HAP-1 (cell line): ENCODE measurements at regions not wholly inside any gene's neighbourhood (a gene's known extent, or its start where the extent isn't known, plus 50 kb on each side); places are given as distances from the start of the nearest gene placed in this dataset.
"Not testable (repeated sequence)": the region's sequence is repeated elsewhere in the genome, so short reads cannot be mapped to it uniquely, and the experiment has no call there.

Experiments used
- DNase-seq, 2 experiments: peaks; one replicate each; pipeline ENCODE4 v3.0.0-alpha.2; 2016 to 2020; ENCODE audit warnings: low spot score in 2 of 2
- H3K27me3 ChIP-seq: fragments of 250-450 bp; sonication (Bioruptor Pico); 2 replicates; pipeline ENCODE4 v1.5.1; 2020; ENCODE audit warnings: low read depth, mild to moderate bottlenecking, moderate library complexity
- H3K36me3 ChIP-seq: fragments of 250-450 bp; sonication (Bioruptor Pico); replicated peaks from 2 replicates; pipeline ENCODE4 v1.5.1; 2020; ENCODE audit warnings: mild to moderate bottlenecking
- H3K4me1 ChIP-seq: fragments of 250-450 bp; sonication (Bioruptor Pico); 2 replicates; pipeline ENCODE4 v1.5.1; 2020; ENCODE audit warnings: mild to moderate bottlenecking
- H3K4me3 ChIP-seq: fragments of 250-450 bp; sonication (Bioruptor Pico); 2 replicates; pipeline ENCODE4 v1.5.1; 2020; ENCODE audit warnings: mild to moderate bottlenecking, moderate library complexity
- H3K9me3 ChIP-seq: fragments of 250-450 bp; sonication (Bioruptor Pico); 2 replicates; pipeline ENCODE4 v1.5.1; 2020; ENCODE audit warnings: mild to moderate bottlenecking, moderate library complexity
- in situ Hi-C: fragments of 300-500 bp; cut with MboI; formaldehyde crosslinking; loops from 3 replicates; pipeline ENCODE4 v1.14.3; 2020; ENCODE audit warnings: low sequenced_read_pairs, inconsistent platforms, mixed read lengths

DNA sequence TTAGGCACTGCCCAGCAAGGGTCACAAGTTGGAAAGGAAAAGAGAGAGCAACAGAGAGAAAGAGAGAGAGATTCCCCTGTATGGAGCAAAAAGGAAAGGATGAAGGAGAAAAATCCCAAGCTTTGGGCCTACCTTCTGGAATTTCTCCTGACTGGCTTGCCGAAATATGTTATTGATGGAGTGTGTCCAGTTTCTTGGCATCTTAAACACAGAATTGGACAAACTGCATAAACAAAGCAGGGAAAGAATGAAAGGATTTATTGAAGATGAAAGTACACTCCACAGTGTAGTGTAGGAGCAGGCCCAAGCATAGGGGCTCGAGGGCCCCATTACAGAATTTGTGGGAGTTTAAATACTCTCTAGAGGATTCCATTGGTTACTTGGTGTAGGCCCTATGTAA, 627.8 kb upstream of the CNTNAP2 start:
- no peak overlapping the region for H3K4me3 ChIP-seq
- no peaks in the 10 kb centered on the region for H3K4me1 ChIP-seq
- H3K9me3 ChIP-seq = no peaks in the 10 kb centered on the region
- in situ Hi-C loops = no loop called here
- no peaks in the 10 kb centered on the region for H3K36me3 ChIP-seq
- DNase-seq = no peak
- no peaks in the 10 kb centered on the region for H3K27me3 ChIP-seq

DNA sequence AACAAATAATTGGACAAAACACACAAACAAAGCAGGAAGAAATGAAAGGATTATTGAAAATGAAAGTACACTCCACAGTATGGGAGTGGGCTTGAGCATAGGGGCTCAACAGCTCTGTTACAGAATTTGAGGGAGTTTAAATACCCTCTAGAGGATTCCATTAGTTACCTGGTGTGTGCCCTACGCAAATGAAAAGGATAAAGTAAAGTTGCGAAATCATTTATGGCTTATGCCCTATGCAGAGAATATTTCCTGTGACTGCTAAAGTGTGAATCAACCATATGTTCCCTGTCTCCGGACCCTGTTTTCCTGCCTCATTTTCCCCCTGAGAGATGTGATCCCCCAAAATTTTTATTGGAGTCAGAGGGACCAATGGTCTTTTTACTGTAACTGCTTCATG, 634.6 kb upstream of the CNTNAP2 start:
- H3K9me3 ChIP-seq = no peaks in the 10 kb centered on the region
- in situ Hi-C loops = no loop called here
- no peaks in the 10 kb centered on the region for H3K36me3 ChIP-seq
- no peaks in the 10 kb centered on the region for H3K4me1 ChIP-seq
- no peak for DNase-seq
- no peaks in the 10 kb centered on the region for H3K27me3 ChIP-seq
- no peak overlapping the region for H3K4me3 ChIP-seq

DNA sequence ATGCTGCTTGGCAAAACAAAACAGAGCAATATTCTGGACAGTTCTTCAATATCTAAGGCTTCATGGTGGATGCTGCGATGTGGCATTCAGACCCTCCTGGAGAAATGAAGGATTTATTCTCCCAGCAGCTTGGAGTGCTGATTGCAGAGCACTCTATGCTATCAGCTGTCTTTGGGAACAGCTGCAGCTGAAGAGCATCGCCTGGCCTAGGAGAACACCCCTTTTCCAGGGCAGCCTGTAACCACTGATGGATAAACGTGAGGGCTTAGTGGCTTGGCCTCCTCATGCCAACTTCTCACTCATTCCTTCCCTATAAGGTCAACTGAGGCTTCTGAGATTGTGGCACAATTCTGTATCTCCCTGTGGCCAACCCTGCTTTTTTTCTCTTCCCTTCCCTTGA, 638.1 kb upstream of the CNTNAP2 start:
- Histone ChIP-seq H3K4me1 (no peaks in the 10 kb centered on the region), H3K4me3 (no peak overlapping the region), H3K36me3 (no peaks in the 10 kb centered on the region), H3K27me3 (no peaks in the 10 kb centered on the region), H3K9me3 (no peaks in the 10 kb centered on the region)
- in situ Hi-C loops = no loop called here
- no peak for DNase-seq

DNA sequence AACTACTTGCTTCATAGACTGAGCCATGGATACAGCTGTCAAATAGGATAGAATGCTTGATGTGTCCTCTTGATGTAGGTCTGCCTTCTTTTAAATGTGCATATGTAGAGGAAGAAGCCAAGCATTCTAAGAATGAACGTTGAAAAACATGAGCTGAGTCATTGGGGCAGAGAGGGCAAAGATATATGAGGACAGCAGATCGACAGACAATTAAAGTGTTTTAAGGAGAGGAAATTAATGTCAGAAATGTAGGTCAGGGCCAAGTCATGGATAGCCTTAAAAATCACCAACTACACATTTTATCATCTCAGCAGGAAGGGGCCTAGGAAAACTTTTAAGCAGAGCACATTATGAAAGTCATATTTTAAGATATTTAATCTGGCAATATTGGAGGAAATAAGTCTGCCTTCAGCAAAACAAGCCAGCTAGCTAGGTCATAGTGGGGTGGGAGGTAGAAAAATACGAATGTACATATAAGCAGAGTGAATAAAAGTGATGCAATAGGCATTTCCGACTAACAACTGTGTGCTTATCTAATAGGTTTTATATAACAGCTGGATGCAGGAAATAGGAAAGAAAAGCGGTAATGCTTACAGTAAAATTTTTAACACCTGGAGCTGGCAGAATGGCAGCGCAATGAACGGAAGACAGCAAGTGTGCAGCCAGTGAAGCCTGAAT, 638.3 kb upstream of the TPK1 start:
- Histone ChIP-seq H3K9me3 (no peaks in the 10 kb centered on the region), H3K4me3 (no peak overlapping the region), H3K36me3 (no peaks in the 10 kb centered on the region), H3K4me1 (no peaks in the 10 kb centered on the region), H3K27me3 (no peaks in the 10 kb centered on the region)
- no peak for DNase-seq
- in situ Hi-C loops = no loop called here

DNA sequence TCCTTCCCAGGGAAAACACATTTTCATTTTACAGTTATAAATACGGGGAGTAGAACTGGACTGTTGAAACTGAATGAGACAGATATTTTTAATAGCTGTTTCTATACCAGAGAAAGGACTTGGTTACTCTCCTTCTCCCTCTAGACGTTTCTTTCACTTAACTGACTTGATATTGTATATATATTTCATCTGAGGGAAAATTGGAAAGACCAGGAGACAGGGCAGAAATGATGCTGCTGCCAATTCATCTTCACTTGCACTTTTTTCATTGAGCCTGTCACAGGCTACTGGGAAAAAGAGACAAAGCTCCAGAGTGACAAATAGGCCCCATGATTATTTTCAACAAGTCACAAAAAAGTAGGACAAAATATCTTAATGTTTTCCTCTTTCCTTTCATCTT, 636.0 kb upstream of the TPK1 start:
- DNase-seq = no peak
- no peaks in the 10 kb centered on the region for H3K4me1 ChIP-seq
- H3K9me3 ChIP-seq = no peaks in the 10 kb centered on the region
- in situ Hi-C loops = no loop called here
- no peaks in the 10 kb centered on the region for H3K36me3 ChIP-seq
- H3K4me3 ChIP-seq = no peak overlapping the region
- H3K27me3 ChIP-seq = no peaks in the 10 kb centered on the region

DNA sequence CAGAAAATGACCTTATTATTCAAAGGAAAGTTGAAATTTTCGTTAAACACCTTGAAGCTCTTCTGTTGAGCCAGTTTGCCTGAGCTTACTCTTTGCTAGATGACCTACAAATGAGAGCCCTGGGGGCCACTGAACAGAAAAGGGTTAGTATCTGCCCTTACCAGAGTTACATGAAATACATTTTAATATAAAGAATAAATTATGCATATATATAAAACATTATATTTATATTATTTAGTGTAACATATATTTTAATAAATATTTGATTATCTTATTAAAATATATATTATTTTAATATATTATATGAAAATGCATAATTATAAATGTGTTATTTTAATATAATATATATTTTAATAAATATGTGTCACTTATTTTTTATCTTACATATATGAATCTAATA, 628.4 kb upstream of the TPK1 start:
- no peaks in the 10 kb centered on the region for H3K36me3 ChIP-seq
- no peaks in the 10 kb centered on the region for H3K9me3 ChIP-seq
- no peak overlapping the region for H3K4me3 ChIP-seq
- no peak for DNase-seq
- no peaks in the 10 kb centered on the region for H3K4me1 ChIP-seq
- in situ Hi-C loops = no loop called here
- H3K27me3 ChIP-seq = no peaks in the 10 kb centered on the region

DNA sequence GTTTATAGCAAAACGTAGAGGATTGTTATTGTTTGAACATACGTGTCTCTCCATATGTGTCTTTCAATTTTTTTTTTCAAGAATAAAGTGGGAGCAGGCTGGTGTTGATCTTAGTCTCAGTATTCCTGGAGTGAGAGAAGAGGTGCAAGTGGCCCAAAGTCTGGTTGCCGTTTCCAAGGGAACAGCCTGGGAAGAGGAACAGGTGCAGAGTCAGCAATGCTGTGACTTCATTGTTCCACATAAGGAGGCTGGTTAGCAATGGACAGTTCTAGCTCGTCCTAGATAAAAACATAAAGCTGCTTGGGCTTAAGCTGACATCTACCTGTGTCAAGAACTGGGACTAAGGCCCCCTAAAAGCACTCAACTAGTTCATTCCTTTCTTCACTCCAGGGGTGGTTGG, 626.6 kb upstream of the TPK1 start:
- no peak overlapping the region for H3K4me3 ChIP-seq
- H3K4me1 ChIP-seq = no peaks in the 10 kb centered on the region
- no peaks in the 10 kb centered on the region for H3K36me3 ChIP-seq
- in situ Hi-C loops = no loop called here
- no peaks in the 10 kb centered on the region for H3K27me3 ChIP-seq
- H3K9me3 ChIP-seq = no peaks in the 10 kb centered on the region
- DNase-seq = no peak

DNA sequence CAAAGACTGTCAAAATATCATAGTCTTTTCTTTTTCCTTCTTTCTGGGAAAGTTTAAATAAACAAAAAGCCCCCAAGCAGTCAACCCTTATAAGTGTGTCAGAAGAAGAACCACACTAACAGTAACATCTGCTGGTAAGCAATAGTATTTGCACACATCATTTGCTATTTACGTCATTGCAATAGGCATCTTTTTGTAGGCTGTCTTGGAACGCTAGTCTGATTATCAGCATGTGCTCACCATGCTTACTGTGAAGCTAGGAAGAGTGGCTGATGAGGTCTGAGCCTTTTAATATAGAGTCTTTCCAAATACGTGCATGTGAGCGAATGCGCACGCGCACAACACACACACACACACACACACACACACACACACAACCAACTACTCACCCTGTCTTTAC, 599.0 kb upstream of the TPK1 start:
- no peak overlapping the region for H3K4me3 ChIP-seq
- H3K27me3 ChIP-seq = no peaks in the 10 kb centered on the region
- in situ Hi-C loops = no loop called here
- DNase-seq = no peak
- no peaks in the 10 kb centered on the region for H3K36me3 ChIP-seq
- H3K9me3 ChIP-seq = no peaks in the 10 kb centered on the region
- H3K4me1 ChIP-seq = no peaks in the 10 kb centered on the region

DNA sequence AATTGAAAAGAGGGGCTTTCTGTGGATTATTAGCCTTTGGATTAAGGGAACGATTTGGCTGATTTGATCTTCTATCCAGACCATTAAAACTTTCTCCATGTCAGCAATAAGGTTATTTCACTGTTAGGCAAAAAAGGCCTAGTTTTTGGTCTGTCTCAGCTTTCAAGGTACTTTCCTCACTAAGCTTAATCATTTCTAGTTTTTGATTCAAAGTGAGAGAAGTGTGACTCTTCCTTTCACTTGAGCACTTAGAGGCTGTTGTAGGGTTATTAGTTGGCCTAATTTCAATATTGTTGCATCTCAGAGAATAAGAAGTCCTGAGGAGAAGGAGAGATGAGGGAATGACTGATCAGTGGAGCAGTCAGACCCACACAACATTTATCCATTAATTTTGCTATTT, 596.0 kb upstream of the TPK1 start:
- H3K36me3 ChIP-seq = no peaks in the 10 kb centered on the region
- in situ Hi-C loops = no loop called here

DNA sequence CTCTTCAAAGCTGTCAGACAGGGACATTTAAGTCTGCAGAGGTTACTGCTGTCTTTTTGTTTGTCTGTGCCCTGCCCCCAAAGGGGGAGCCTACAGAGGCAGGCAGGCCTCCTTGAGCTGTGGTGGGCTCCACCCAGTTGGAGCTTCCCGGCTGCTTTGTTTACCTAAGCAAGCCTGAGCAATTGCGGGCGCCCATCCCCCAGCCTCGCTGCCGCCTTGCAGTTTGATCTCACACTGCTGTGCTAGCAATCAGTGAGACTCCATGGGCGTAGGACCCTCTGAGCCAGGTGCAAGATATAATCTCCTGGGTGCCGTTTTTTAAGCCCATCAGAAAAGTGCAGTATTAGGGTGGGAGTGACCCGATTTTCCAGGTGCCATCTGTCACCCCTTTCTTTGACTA, 582.6 kb upstream of the TPK1 start:
- DNase-seq, H3K27me3 ChIP-seq, H3K4me1 ChIP-seq, H3K9me3 ChIP-seq, H3K4me3 ChIP-seq, H3K36me3 ChIP-seq, in situ Hi-C loops: not testable (repeated sequence)

More for the DNA sequence above, 596.0 kb upstream of the TPK1 start:
- H3K4me3 ChIP-seq = no peak overlapping the region
- no peak for DNase-seq
- H3K4me1 ChIP-seq = no peaks in the 10 kb centered on the region
- no peaks in the 10 kb centered on the region for H3K9me3 ChIP-seq
- H3K27me3 ChIP-seq = no peaks in the 10 kb centered on the region

DNA sequence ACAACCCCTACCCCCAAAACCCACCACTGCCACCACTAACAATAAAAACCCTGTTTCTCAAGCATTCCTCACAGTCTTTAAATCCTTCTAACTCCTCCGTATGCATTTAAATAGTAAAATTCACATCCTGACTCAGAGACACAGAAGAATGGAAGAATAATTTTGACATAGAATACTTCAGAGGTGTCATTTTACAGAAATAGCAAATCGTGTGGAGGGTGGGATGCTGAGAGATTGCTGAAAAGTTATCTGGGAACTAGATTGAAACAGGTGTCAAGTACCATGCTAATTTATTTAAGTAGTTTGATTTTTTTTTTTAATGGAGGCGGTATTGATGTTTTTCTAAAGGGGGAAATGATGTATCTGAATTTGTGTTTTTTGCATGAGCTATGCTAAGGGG, 575.2 kb upstream of the TPK1 start:
- in situ Hi-C loops = no loop called here
- DNase-seq = no peak
- no peak overlapping the region for H3K4me3 ChIP-seq
- no peaks in the 10 kb centered on the region for H3K36me3 ChIP-seq
- H3K4me1 ChIP-seq = no peaks in the 10 kb centered on the region
- no peaks in the 10 kb centered on the region for H3K9me3 ChIP-seq
- no peaks in the 10 kb centered on the region for H3K27me3 ChIP-seq

DNA sequence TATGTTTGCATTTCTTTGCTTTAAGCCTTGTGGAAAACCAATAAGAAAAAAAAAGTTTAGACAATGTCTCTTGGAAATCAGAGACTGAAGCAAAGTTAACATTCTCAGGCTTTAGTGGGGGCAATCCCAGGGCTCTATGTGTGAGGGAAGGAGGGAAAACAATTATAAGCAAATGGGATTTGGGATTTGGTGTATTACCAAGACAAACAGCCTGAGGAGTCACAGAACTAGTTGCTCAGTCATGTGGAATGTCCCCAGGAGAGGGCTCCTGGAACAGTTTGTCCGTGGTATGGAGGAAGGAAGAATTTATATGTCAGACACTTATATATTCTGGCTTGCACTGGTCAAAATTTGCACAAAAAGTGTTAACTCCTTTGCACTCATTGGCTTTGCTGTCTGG, 562.9 kb upstream of the TPK1 start:
- Histone ChIP-seq H3K9me3 (no peaks in the 10 kb centered on the region), H3K36me3 (no peaks in the 10 kb centered on the region), H3K4me3 (no peak overlapping the region), H3K4me1 (no peaks in the 10 kb centered on the region), H3K27me3 (no peaks in the 10 kb centered on the region)
- no peak for DNase-seq
- in situ Hi-C loops = no loop called here

DNA sequence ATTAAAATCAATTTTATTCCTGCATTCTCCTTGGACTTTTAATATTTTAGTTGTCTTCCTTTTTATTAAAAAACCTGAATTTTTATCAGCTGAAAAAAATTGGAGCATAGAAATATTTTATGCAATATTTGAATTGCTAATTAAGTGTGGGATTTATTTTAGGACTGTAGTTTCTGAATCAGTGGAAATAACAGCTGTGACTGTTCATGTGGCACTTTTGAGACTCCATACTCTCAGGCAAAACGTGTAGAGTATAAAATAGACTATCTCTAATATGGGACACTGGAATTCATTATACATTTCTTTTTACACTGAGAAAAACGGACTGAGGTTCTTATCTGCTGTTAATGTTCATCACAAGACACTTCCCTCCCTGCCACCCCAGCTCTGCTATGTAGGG, 558.3 kb upstream of the TPK1 start:
- DNase-seq = no peak
- in situ Hi-C loops = no loop called here
- no peaks in the 10 kb centered on the region for H3K36me3 ChIP-seq
- no peaks in the 10 kb centered on the region for H3K4me1 ChIP-seq
- no peaks in the 10 kb centered on the region for H3K9me3 ChIP-seq
- no peak overlapping the region for H3K4me3 ChIP-seq
- no peaks in the 10 kb centered on the region for H3K27me3 ChIP-seq

DNA sequence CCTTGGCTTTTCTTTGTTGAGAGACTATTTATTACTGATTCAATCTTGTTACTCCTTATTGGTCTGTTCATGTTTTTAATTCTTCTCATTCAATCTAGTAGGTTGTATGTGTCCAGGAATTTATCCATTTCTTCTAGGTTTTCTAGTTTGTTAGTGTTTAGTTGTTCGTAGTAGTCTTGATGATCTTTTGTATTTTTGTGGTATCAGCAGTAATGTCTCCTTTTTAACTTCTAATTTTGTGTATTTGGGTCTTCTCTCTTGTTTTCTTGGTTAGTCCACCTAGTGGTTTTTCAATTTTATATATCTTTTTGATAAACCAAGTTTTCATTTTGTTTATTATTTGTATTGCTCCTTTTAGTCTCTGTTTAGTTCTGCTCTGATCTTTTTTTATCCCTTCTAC, 546.9 kb upstream of the TPK1 start:
- Histone ChIP-seq H3K4me1 (no peaks in the 10 kb centered on the region), H3K27me3 (no peaks in the 10 kb centered on the region), H3K4me3 (no peak overlapping the region), H3K36me3 (no peaks in the 10 kb centered on the region), H3K9me3 (no peaks in the 10 kb centered on the region)
- DNase-seq = no peak
- in situ Hi-C loops = no loop called here

DNA sequence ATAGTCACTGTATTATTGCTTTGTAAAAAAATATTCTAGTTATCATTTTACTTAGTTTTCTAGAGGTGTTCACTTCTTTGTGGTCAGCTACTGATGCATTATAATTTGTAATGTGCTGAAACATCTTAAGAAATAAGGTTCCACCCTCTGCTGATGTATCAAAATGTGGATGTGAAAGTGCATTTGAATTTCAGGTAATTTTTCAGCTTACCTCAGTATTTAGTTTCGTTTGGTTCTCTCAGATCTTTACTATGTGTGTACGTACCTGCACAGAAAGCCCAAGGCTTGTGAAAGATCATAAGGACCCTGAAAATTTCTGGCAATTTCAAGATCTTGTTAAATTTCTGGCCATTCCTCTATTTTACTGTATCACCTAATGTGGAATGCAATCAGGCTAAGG, 542.3 kb upstream of the TPK1 start:
- in situ Hi-C loops = no loop called here

More for the DNA sequence above, 542.3 kb upstream of the TPK1 start:
- Histone ChIP-seq H3K27me3 (no peaks in the 10 kb centered on the region), H3K36me3 (no peaks in the 10 kb centered on the region), H3K4me1 (no peaks in the 10 kb centered on the region), H3K9me3 (no peaks in the 10 kb centered on the region), H3K4me3 (no peak overlapping the region)
- DNase-seq = no peak
